NT2/D1 (cell line): ENCODE measurements at regions not wholly inside any gene's neighbourhood (a gene's known extent, or its start where the extent isn't known, plus 50 kb on each side); places are given as distances from the start of the nearest gene placed in this dataset.

Experiments used
- SUZ12 ChIP-seq: IDR thresholded peaks from 2 replicates; pipeline ENCODE4 v1.6.1; 2011; ENCODE audit not compliant: insufficient read length, insufficient read depth; ENCODE audit errors: extremely low read depth
- YY1 ChIP-seq: IDR thresholded peaks from 2 replicates; pipeline ENCODE4 v1.6.1; 2011; ENCODE audit not compliant: insufficient read length, insufficient read depth
- ZNF274 ChIP-seq: IDR thresholded peaks from 2 replicates; pipeline ENCODE4 v1.6.1; 2011; ENCODE audit warnings: mild to moderate bottlenecking, low read depth, low read length

- no peak for TF ChIP-seq ZNF274
- no peak for TF ChIP-seq YY1
- TF ChIP-seq SUZ12: no peak
Observed at GRCh38 chr2:194765723-194766122, 891.3 kb upstream of the SLC39A10 start.
